Smooth muscle cell (in vitro differentiated cells): ENCODE measurements at regions not wholly inside any gene's neighbourhood (a gene's known extent, or its start where the extent isn't known, plus 50 kb on each side); places are given as distances from the start of the nearest gene placed in this dataset.

ENCODE experiments used
- DNase-seq: peaks from one replicate; lab custom pipeline; 2025; ENCODE audit not compliant: unreplicated experiment; lab: John Stamatoyannopoulos, UW
- H2AFZ ChIP-seq: fragments of 200-600 bp; sonication (generic); 2 replicates; pipeline ENCODE4 v1.6.0; 2016; ENCODE audit warnings: antibody characterized with exemption, low read depth, mild to moderate bottlenecking
- H3F3A ChIP-seq: fragments of 200-600 bp; sonication (generic); 2 replicates; pipeline ENCODE4 v1.6.0; 2017; ENCODE audit warnings: antibody characterized with exemption, low read depth
- H3K27ac ChIP-seq: fragments of 200-600 bp; sonication (generic); 2 replicates; pipeline ENCODE4 v1.5.1; 2016; ENCODE audit warnings: low read depth, mild to moderate bottlenecking
- H3K27me3 ChIP-seq: fragments of 200-600 bp; sonication (generic); 2 replicates; pipeline ENCODE4 v1.6.1; 2016; ENCODE audit warnings: low read depth, mild to moderate bottlenecking
- H3K36me3 ChIP-seq: fragments of 200-600 bp; sonication (generic); 2 replicates; pipeline ENCODE4 v1.5.1; 2016; ENCODE audit warnings: low read depth
- H3K4me1 ChIP-seq: fragments of 200-600 bp; sonication (generic); 2 replicates; pipeline ENCODE4 v1.5.1; 2016; ENCODE audit warnings: low read depth
- H3K4me2 ChIP-seq: fragments of 200-600 bp; sonication (generic); 2 replicates; pipeline ENCODE4 v1.6.0; 2016; ENCODE audit warnings: mild to moderate bottlenecking
- H3K4me3 ChIP-seq: fragments of 200-600 bp; sonication (generic); 2 replicates; pipeline ENCODE4 v1.5.1; 2016; ENCODE audit warnings: mild to moderate bottlenecking
- H3K79me2 ChIP-seq: fragments of 200-600 bp; sonication (generic); 2 replicates; pipeline ENCODE4 v1.6.0; 2016; ENCODE audit warnings: low read depth, mild to moderate bottlenecking
- H3K9ac ChIP-seq: fragments of 200-600 bp; sonication (generic); 2 replicates; pipeline ENCODE4 v1.6.0; 2016; ENCODE audit warnings: low read depth
- H3K9me3 ChIP-seq: fragments of 200-600 bp; sonication (generic); replicated peaks from 2 replicates; pipeline ENCODE4 v1.5.1; 2016; ENCODE audit warnings: low read depth
- H4K20me1 ChIP-seq: fragments of 200-600 bp; sonication (generic); 2 replicates; pipeline ENCODE4 v1.6.0; 2016; ENCODE audit warnings: low read depth
- CTCF ChIP-seq: fragments of 200-600 bp; sonication (generic); IDR thresholded peaks from 2 replicates; pipeline ENCODE4 v1.5.1; 2017; ENCODE audit warnings: borderline replicate concordance, mild to moderate bottlenecking, antibody characterized with exemption; ENCODE audit not compliant: insufficient read depth, poor library complexity, severe bottlenecking
- WGBS: methylation state at CpG from one replicate; pipeline ENCODE4 v1.1.7; 2016; ENCODE audit warnings: low lambda C conversion rate; 5-methylcytosine and 5-hydroxymethylcytosine counted together

GRCh38 chr16:73738266-73738665 is 558.3 kb upstream of the PSMD7 start:
- Histone ChIP-seq H3K27ac (no peak overlapping the region), H3F3A (no peaks in the 10 kb centered on the region)
- 88% methylated on average over 4 of the region's 4 CpGs for WGBS

GRCh38 chr16:73737637-73738036 is 559.0 kb upstream of the PSMD7 start:
- H3K9ac ChIP-seq = no peak overlapping the region
- H3K4me2 ChIP-seq = no peak overlapping the region
- no peaks in the 10 kb centered on the region for H3F3A ChIP-seq
- no peak for DNase-seq
- no peaks in the 10 kb centered on the region for H3K36me3 ChIP-seq
- peaks cover 12% of the 10 kb centered on the region for H3K27me3 ChIP-seq
- 41% methylated on average over 3 of the region's 3 CpGs for WGBS
- H4K20me1 ChIP-seq = no peaks in the 10 kb centered on the region
- no peaks in the 10 kb centered on the region for H3K79me2 ChIP-seq
- H3K9me3 ChIP-seq = no peaks in the 10 kb centered on the region
- no peak overlapping the region for H2AFZ ChIP-seq
- H3K4me1 ChIP-seq = no peaks in the 10 kb centered on the region
- no peak overlapping the region for H3K27ac ChIP-seq
- TF ChIP-seq CTCF = no peak
- no peak overlapping the region for H3K4me3 ChIP-seq

More at GRCh38 chr16:73738266-73738665, 558.3 kb upstream of the PSMD7 start:
- no peak overlapping the region for H3K4me3 ChIP-seq
- no peaks in the 10 kb centered on the region for H3K4me1 ChIP-seq
- H4K20me1 ChIP-seq = no peaks in the 10 kb centered on the region
- H3K4me2 ChIP-seq = no peak overlapping the region
- no peak overlapping the region for H3K9ac ChIP-seq
- no peaks in the 10 kb centered on the region for H3K36me3 ChIP-seq
- TF ChIP-seq CTCF = no peak
- DNase-seq = no peak
- H3K9me3 ChIP-seq = no peaks in the 10 kb centered on the region
- no peak overlapping the region for H2AFZ ChIP-seq
- H3K79me2 ChIP-seq = no peaks in the 10 kb centered on the region
- peaks cover 12% of the 10 kb centered on the region for H3K27me3 ChIP-seq

DNA sequence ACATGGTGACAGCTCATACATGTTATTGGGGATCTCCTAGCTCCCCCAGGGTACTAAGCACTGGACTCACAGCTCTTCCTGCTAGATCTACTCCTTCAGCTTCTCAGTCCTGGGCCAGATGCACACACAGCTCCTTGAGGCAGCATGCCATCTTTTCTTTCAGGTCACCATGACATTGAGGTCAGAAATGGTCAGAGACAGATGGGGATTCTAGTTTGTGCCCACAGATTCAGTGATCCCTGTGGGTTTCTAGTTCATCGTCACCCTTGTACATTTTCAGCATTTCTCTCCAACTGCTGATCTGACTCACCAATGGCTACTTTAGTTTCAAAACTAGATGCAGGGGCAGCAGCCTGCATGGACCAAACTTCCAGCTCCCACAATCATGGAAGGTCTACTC is 560.7 kb upstream of the PSMD7 start:
- H4K20me1 ChIP-seq = no peaks in the 10 kb centered on the region
- no peak overlapping the region for H3K9ac ChIP-seq
- H3K27ac ChIP-seq = no peak overlapping the region
- no peaks in the 10 kb centered on the region for H3K79me2 ChIP-seq
- no peaks in the 10 kb centered on the region for H3K4me1 ChIP-seq
- no peak overlapping the region for H2AFZ ChIP-seq
- 56% methylated on average over 1 of the region's 1 CpG for WGBS
- no peak overlapping the region for H3K4me3 ChIP-seq
- H3K9me3 ChIP-seq = no peaks in the 10 kb centered on the region
- H3K27me3 ChIP-seq = no peaks in the 10 kb centered on the region
- no peaks in the 10 kb centered on the region for H3F3A ChIP-seq
- no peak overlapping the region for H3K4me2 ChIP-seq
- H3K36me3 ChIP-seq = no peaks in the 10 kb centered on the region
- no peak for DNase-seq
- no peak for TF ChIP-seq CTCF

DNA sequence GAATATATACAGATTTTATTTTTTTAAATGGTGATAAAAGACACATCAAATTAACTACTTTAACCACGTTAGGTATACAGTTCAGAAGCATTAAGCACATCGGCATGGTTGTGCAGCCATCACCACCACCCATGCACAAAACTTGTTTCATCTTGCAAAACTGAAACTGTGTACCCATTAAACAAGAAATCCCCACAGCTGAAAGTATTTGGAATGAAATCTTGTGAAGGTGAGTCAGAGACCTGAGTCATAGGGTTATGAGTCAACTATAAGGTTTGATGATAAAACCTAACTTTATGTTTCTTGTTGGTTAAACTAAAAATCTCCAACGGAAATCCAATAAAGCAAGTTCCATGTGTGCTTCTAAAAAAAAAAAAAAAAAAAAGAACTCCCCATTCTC is 561.6 kb upstream of the PSMD7 start:
- WGBS = 41% methylated on average over 3 of the region's 3 CpGs
- no peaks in the 10 kb centered on the region for H3K9me3 ChIP-seq
- no peak overlapping the region for H2AFZ ChIP-seq
- H3K4me1 ChIP-seq = no peaks in the 10 kb centered on the region
- no peak overlapping the region for H3K4me3 ChIP-seq
- H3K27me3 ChIP-seq = no peaks in the 10 kb centered on the region
- no peak for DNase-seq
- no peaks in the 10 kb centered on the region for H3K79me2 ChIP-seq
- H3F3A ChIP-seq = no peaks in the 10 kb centered on the region
- H3K36me3 ChIP-seq = no peaks in the 10 kb centered on the region
- peak overlapping the region; percentile 66 for H3K27ac ChIP-seq
- peak overlapping the region; percentile 66 for H3K4me2 ChIP-seq
- no peak for TF ChIP-seq CTCF
- no peaks in the 10 kb centered on the region for H4K20me1 ChIP-seq
- H3K9ac ChIP-seq = no peak overlapping the region
